ENCODE measurements at regions not wholly inside any gene's neighbourhood (a gene's known extent, or its start where the extent isn't known, plus 50 kb on each side); places are given as distances from the start of the nearest gene placed in this dataset.

DNA sequence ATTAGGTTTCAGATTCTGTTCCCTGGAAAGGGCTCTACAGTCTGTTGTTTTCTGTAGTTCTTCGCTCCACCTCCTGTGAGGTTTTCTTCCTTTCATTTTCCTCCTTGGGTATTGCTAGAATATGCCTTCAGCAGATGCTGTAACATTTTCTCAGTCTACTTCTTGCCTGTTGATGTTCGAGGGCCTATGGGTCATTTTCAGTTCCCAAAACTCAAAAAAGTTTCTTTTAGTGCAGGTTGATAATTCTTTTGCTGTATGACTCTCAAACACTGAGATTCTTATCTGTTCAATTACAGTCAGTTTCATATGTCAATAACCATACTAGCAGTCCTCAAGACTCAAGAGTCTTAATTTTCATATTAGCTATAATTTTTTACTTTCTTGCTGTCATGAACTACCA lies 268.3 kb downstream of the RFC3 start:
- TF ChIP-seq POLR2AphosphoS5 (IDR thresholded peaks at IDR 0.05) (no peak), POLR2A (IDR thresholded peaks at IDR 0.05) (no peak)
- TF ChIP-seq, protein P1, sequence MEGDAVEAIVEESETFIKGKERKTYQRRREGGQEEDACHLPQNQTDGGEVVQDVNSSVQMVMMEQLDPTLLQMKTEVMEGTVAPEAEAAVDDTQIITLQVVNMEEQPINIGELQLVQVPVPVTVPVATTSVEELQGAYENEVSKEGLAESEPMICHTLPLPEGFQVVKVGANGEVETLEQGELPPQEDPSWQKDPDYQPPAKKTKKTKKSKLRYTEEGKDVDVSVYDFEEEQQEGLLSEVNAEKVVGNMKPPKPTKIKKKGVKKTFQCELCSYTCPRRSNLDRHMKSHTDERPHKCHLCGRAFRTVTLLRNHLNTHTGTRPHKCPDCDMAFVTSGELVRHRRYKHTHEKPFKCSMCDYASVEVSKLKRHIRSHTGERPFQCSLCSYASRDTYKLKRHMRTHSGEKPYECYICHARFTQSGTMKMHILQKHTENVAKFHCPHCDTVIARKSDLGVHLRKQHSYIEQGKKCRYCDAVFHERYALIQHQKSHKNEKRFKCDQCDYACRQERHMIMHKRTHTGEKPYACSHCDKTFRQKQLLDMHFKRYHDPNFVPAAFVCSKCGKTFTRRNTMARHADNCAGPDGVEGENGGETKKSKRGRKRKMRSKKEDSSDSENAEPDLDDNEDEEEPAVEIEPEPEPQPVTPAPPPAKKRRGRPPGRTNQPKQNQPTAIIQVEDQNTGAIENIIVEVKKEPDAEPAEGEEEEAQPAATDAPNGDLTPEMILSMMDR (IDR thresholded peaks at IDR 0.05 in 8 of 11, conservative IDR thresholded peaks at IDR 0.05 in 3 of 11) = no peak
- no peaks in the 10 kb centered on the region for H3K4me1 ChIP-seq
- H3K27ac ChIP-seq = no peak overlapping the region
- H3K9me3 ChIP-seq = peaks cover 0 to 14% (median 9%) of the 10 kb centered on the region in 8 donors
- intact Hi-C loops (cut with DNase I; ENCODE audit: low total_unique reads) = no loop called here
- no peak for DNase-seq
- no peaks in the 10 kb centered on the region for H3K36me3 ChIP-seq
- no peak overlapping the region for H3K4me3 ChIP-seq
- H3K27me3 ChIP-seq (replicated peaks in 1 of 7) = no peaks in the 10 kb centered on the region
- WGBS, 5 donors = 74 to 85% (median 76%) methylated on average over 2 of the region's 2 CpGs

DNA sequence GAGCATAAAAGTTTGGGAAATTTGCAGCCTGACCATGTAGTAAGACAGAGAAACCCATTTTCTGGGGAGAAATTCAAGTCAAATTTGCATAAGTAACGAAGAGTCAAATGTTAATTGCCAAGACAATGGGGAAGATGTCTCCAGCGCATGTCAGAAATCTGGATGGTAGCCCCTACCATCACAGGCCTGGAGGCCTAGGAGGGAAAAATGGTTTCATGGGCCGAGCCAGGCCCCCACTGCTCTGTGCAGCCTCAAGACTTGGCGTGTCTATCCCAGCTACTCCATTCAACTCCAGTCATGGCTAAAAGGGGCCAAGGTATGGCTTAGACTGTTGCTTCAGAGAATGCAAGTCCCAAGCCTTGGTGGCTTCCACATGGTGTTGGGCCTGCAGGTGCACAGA lies 269.8 kb downstream of the RFC3 start:
- Histone ChIP-seq H3K4me3 (no peak overlapping the region), H3K27me3 (replicated peaks in 1 of 7) (no peaks in the 10 kb centered on the region), H3K4me1 (no peaks in the 10 kb centered on the region), H3K36me3 (no peaks in the 10 kb centered on the region), H3K27ac (no peak overlapping the region), H3K9me3 (peaks cover 0 to 14% (median 9%) of the 10 kb centered on the region in 8 donors)
- WGBS, 5 donors = 77 to 95% (median 85%) methylated on average over 3 to 4 of the region's 4 CpGs
- TF ChIP-seq POLR2AphosphoS5 (IDR thresholded peaks at IDR 0.05) = no peak
- TF ChIP-seq, protein P1 (IDR thresholded peaks at IDR 0.05 in 8 of 11, conservative IDR thresholded peaks at IDR 0.05 in 3 of 11) = no peak
- TF ChIP-seq POLR2A (IDR thresholded peaks at IDR 0.05) = no peak
- DNase-seq = no peak
- intact Hi-C loops (cut with DNase I; ENCODE audit: low total_unique reads) = no loop called here

DNA sequence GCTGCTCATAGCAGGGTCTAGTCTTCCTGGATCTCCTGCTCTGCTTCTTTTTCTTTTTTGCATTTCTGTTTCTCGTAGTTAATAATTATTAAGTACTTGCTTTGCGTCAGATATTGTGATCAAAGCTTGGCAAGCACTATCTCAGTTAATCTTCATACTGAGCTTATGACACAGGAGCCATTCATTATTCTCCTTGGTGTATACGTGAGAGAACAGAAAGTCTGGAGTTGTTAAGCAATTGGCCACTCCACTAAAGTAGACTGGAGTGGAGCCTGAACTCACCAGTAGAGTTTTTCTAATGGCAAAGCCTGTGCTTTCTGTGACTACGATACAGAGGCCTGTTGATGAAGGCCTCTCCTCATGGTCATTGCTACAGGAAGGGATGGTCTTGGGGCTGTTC lies 285.9 kb downstream of the RFC3 start:
- no peak for DNase-seq
- TF ChIP-seq, protein P1 (IDR thresholded peaks at IDR 0.05 in 8 of 11, conservative IDR thresholded peaks at IDR 0.05 in 3 of 11) = no peak
- TF ChIP-seq POLR2A (IDR thresholded peaks at IDR 0.05) (no peak), POLR2AphosphoS5 (IDR thresholded peaks at IDR 0.05) (no peak)
- intact Hi-C loops (cut with DNase I; ENCODE audit: low total_unique reads) = no loop called here
- Histone ChIP-seq H3K27ac (no peak overlapping the region), H3K4me3 (no peak overlapping the region), H3K27me3 (replicated peaks in 1 of 7) (no peaks in the 10 kb centered on the region), H3K9me3 (peaks cover 0 to 3% (median under 1%) of the 10 kb centered on the region in 8 donors), H3K36me3 (no peaks in the 10 kb centered on the region), H3K4me1 (no peaks in the 10 kb centered on the region)
- WGBS, 5 donors = 65 to 84% (median 72%) methylated on average over 4 of the region's 4 CpGs

DNA sequence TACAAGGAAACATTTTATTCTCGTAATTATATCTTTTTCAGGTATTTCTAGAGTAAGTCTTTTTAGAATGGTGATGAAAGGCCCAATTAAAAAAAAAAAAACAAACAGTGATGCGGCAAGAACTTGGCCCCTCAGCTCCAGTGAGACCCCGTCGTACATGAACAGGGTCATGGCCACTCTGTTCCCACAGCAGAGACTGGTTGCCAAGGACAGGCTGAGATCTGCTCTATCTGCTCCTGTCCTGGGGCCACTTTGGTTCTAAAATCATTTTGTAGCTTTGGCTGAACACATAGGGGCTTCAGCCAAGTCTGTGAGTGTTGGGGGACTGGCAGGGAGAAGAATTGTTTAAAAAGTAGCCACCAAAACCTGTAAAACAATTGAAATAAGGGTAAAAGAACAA lies 286.9 kb downstream of the RFC3 start:
- H3K9me3 ChIP-seq = peaks cover 0 to 13% (median 10%) of the 10 kb centered on the region in 8 donors
- no peak overlapping the region for H3K4me3 ChIP-seq
- intact Hi-C loops (cut with DNase I; ENCODE audit: low total_unique reads) = no loop called here
- WGBS, 5 donors = 75 to 84% (median 78%) methylated on average over 4 of the region's 4 CpGs
- H3K27me3 ChIP-seq (replicated peaks in 1 of 7) = no peaks in the 10 kb centered on the region
- TF ChIP-seq, protein P1 (IDR thresholded peaks at IDR 0.05 in 8 of 11, conservative IDR thresholded peaks at IDR 0.05 in 3 of 11) = no peak
- no peak for TF ChIP-seq POLR2AphosphoS5 (IDR thresholded peaks at IDR 0.05)
- no peak for TF ChIP-seq POLR2A (IDR thresholded peaks at IDR 0.05)
- no peak for DNase-seq
- H3K4me1 ChIP-seq = no peaks in the 10 kb centered on the region
- H3K27ac ChIP-seq = no peak overlapping the region
- H3K36me3 ChIP-seq = no peaks in the 10 kb centered on the region

Measured in spleen (tissue), 11 donors.